ENCODE measurements at regions not wholly inside any gene's neighbourhood (a gene's known extent, or its start where the extent isn't known, plus 50 kb on each side); places are given as distances from the start of the nearest gene placed in this dataset.

GRCh38 chr10:28363376-28363775 is 60.5 kb upstream of the MPP7 start:
- H3K9me1 ChIP-seq (ENCODE audit: control insufficient read depth, extremely low read depth, insufficient read depth, low read length): no peaks in the 10 kb centered on the region
- no peaks in the 10 kb centered on the region for H3K27me3 ChIP-seq (ENCODE audit: control insufficient read depth, extremely low read depth, insufficient read depth, low read length)
- H3K79me2 ChIP-seq (ENCODE audit: control insufficient read depth, insufficient read depth, low read length): no peaks in the 10 kb centered on the region
- H3K4me1 ChIP-seq (ENCODE audit: control insufficient read depth, extremely low read depth, insufficient read depth, low read length): no peaks in the 10 kb centered on the region
- no peak for DNase-seq (ENCODE audit: low read depth, low spot score)
- no peak overlapping the region for H2AFZ ChIP-seq (ENCODE audit: control insufficient read depth, low read length)
- H3K36me3 ChIP-seq (ENCODE audit: control insufficient read depth in 2 of 2, extremely low read depth in 1 of 2, insufficient read depth in 2 of 2, low read length in 2 of 2): no peaks in the 10 kb centered on the region
- no peak for FAIRE-seq
- H3K27ac ChIP-seq (ENCODE audit: control insufficient read depth, insufficient read depth, low read length): no peak overlapping the region
- no peaks in the 10 kb centered on the region for H4K20me1 ChIP-seq (ENCODE audit: control insufficient read depth, extremely low read depth, insufficient read depth, low read length)
- no peak overlapping the region for H3K9ac ChIP-seq (ENCODE audit: control insufficient read depth, extremely low read depth, insufficient read depth, low read length)
- H3K4me3 ChIP-seq (ENCODE audit: control insufficient read depth in 2 of 3, extremely low read depth in 1 of 3, insufficient read depth in 2 of 3, low read depth in 1 of 3, low read length in 3 of 3): no peak overlapping the region
- H3K9me3 ChIP-seq (ENCODE audit: control insufficient read depth, low read depth, low read length): no peaks in the 10 kb centered on the region
- dilution Hi-C loops (cut with MboI; ENCODE audit: extremely low pct_ligation_motif_present, low sequenced_read_pairs): no loop called here
- H3K4me2 ChIP-seq (ENCODE audit: control insufficient read depth, extremely low read depth, insufficient read depth, low read depth, low read length): no peak overlapping the region
- TF ChIP-seq CTCF (optimal IDR thresholded peaks at IDR 0.05 in 1 of 3, IDR thresholded peaks at IDR 0.05 in 1 of 3, conservative IDR thresholded peaks at IDR 0.05 in 1 of 3; ENCODE audit: extremely low read depth in 1 of 3, insufficient read depth in 2 of 3, low read length in 3 of 3) (no peak), EZH2 (IDR thresholded peaks at IDR 0.05; ENCODE audit: low read length) (no peak)

GRCh38 chr10:28365840-28366239 is 63.0 kb upstream of the MPP7 start:
- TF ChIP-seq CTCF (optimal IDR thresholded peaks at IDR 0.05 in 1 of 3, IDR thresholded peaks at IDR 0.05 in 1 of 3, conservative IDR thresholded peaks at IDR 0.05 in 1 of 3; ENCODE audit: extremely low read depth in 1 of 3, insufficient read depth in 2 of 3, low read length in 3 of 3) (no peak), EZH2 (IDR thresholded peaks at IDR 0.05; ENCODE audit: low read length) (no peak)
- Histone ChIP-seq H3K27me3 (ENCODE audit: control insufficient read depth, extremely low read depth, insufficient read depth, low read length) (no peaks in the 10 kb centered on the region), H3K9ac (ENCODE audit: control insufficient read depth, extremely low read depth, insufficient read depth, low read length) (no peak overlapping the region), H3K9me1 (ENCODE audit: control insufficient read depth, extremely low read depth, insufficient read depth, low read length) (no peaks in the 10 kb centered on the region), H3K4me1 (ENCODE audit: control insufficient read depth, extremely low read depth, insufficient read depth, low read length) (no peaks in the 10 kb centered on the region), H3K4me2 (ENCODE audit: control insufficient read depth, extremely low read depth, insufficient read depth, low read depth, low read length) (no peak overlapping the region), H3K36me3 (ENCODE audit: control insufficient read depth in 2 of 2, extremely low read depth in 1 of 2, insufficient read depth in 2 of 2, low read length in 2 of 2) (no peaks in the 10 kb centered on the region), H3K27ac (ENCODE audit: control insufficient read depth, insufficient read depth, low read length) (no peak overlapping the region), H3K4me3 (ENCODE audit: control insufficient read depth in 2 of 3, extremely low read depth in 1 of 3, insufficient read depth in 2 of 3, low read depth in 1 of 3, low read length in 3 of 3) (no peak overlapping the region), H3K79me2 (ENCODE audit: control insufficient read depth, insufficient read depth, low read length) (no peaks in the 10 kb centered on the region), H3K9me3 (ENCODE audit: control insufficient read depth, low read depth, low read length) (no peaks in the 10 kb centered on the region), H2AFZ (ENCODE audit: control insufficient read depth, low read length) (no peak overlapping the region), H4K20me1 (ENCODE audit: control insufficient read depth, extremely low read depth, insufficient read depth, low read length) (no peaks in the 10 kb centered on the region)
- dilution Hi-C loops (cut with MboI; ENCODE audit: extremely low pct_ligation_motif_present, low sequenced_read_pairs): no loop called here
- FAIRE-seq (no peak), DNase-seq (ENCODE audit: low read depth, low spot score) (no peak)

Measured in keratinocyte (primary cell).